MCF 10A (cell line): ENCODE measurements at regions not wholly inside any gene's neighbourhood (a gene's known extent, or its start where the extent isn't known, plus 50 kb on each side); places are given as distances from the start of the nearest gene placed in this dataset.

Experiments
- BruUV-seq: library from RNA; stranded (reverse); fragments of 400-500 nt; replicated peaks from 2 replicates; lab custom pipeline; 2021; lab: Mats Ljungman, UMichigan
- CTCF ChIA-PET: fragments of 300-600 bp; sonication (Branson Sonifier 250); formaldehyde crosslinking; extraction: SDS; loops from one replicate; lab custom pipeline; 2021; ENCODE audit warnings: antibody characterized with exemption, inconsistent platforms; lab: Yijun Ruan, JAX
- POLR2A ChIA-PET: fragments of 300-600, 350-650 bp; sonication (Branson Sonifier 250); formaldehyde crosslinking; extraction: SDS; loops from one replicate; lab custom pipeline; 2020; ENCODE audit warnings: antibody characterized with exemption, inconsistent platforms; lab: Yijun Ruan, JAX
- DNase-seq: peaks from one replicate; pipeline ENCODE4 v3.0.0-alpha.2; 2018; ENCODE audit not compliant: unreplicated experiment
- H3K27ac Mint-ChIP-seq: one replicate; pipeline ENCODE4 v1.8.0; 2022; ENCODE audit warnings: mild to moderate bottlenecking, low read depth, mixed read lengths; ENCODE audit not compliant: unreplicated experiment
- H3K27me3 Mint-ChIP-seq: one replicate; pipeline ENCODE4 v1.8.0; 2022; ENCODE audit warnings: mixed read lengths; ENCODE audit not compliant: insufficient read depth, unreplicated experiment
- H3K36me3 Mint-ChIP-seq: one replicate; pipeline ENCODE4 v1.8.0; 2022; ENCODE audit warnings: mild to moderate bottlenecking, moderate library complexity, mixed read lengths; ENCODE audit not compliant: insufficient read depth, unreplicated experiment
- H3K4me1 Mint-ChIP-seq: one replicate; pipeline ENCODE4 v1.8.0; 2022; ENCODE audit warnings: mixed read lengths; ENCODE audit not compliant: insufficient read depth, unreplicated experiment
- H3K4me3 Mint-ChIP-seq: one replicate; pipeline ENCODE4 v1.8.0; 2022; ENCODE audit warnings: mild to moderate bottlenecking, moderate library complexity, mixed read lengths; ENCODE audit not compliant: unreplicated experiment
- H3K9me3 Mint-ChIP-seq: one replicate; pipeline ENCODE4 v1.8.0; 2022; ENCODE audit warnings: mixed read lengths; ENCODE audit not compliant: unreplicated experiment
- intact Hi-C: fragments of 100-400 bp; cut with micrococcal nuclease; formaldehyde crosslinking; loops from 2 replicates; pipeline ENCODE4 v1.14.1; 2022
- TF ChIP-seq, protein P1 (sequence below): fragments of 200-600 bp; IDR thresholded peaks from one replicate; pipeline ENCODE4 v1.8.0; 2022; ENCODE audit warnings: antibody characterized with exemption, mild to moderate bottlenecking; ENCODE audit not compliant: unreplicated experiment

GRCh38 chr4:14193601-14194000, 566.1 kb upstream of the BOD1L1 start:
- ChIA-PET POLR2A (interaction anchor here (0.7 kb wide), 1 partner anchor 273 kb away, joined by 4 read pairs; no protein-coding TSS in a partner anchor), CTCF (interaction anchor here (0.6 to 0.7 kb wide), 2 partner anchors 189 to 628 kb away, joined by 3 to 7 read pairs; no protein-coding TSS in a partner anchor)
- intact Hi-C loops: no loop called here
- TF ChIP-seq, protein P1, sequence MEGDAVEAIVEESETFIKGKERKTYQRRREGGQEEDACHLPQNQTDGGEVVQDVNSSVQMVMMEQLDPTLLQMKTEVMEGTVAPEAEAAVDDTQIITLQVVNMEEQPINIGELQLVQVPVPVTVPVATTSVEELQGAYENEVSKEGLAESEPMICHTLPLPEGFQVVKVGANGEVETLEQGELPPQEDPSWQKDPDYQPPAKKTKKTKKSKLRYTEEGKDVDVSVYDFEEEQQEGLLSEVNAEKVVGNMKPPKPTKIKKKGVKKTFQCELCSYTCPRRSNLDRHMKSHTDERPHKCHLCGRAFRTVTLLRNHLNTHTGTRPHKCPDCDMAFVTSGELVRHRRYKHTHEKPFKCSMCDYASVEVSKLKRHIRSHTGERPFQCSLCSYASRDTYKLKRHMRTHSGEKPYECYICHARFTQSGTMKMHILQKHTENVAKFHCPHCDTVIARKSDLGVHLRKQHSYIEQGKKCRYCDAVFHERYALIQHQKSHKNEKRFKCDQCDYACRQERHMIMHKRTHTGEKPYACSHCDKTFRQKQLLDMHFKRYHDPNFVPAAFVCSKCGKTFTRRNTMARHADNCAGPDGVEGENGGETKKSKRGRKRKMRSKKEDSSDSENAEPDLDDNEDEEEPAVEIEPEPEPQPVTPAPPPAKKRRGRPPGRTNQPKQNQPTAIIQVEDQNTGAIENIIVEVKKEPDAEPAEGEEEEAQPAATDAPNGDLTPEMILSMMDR: no peak
- BruUV-seq: no TSS peak
- H3K27ac Mint-ChIP-seq: no peak overlapping the region
- H3K36me3 Mint-ChIP-seq: no peaks in the 10 kb centered on the region
- peaks cover 7% of the 10 kb centered on the region for H3K9me3 Mint-ChIP-seq
- H3K4me3 Mint-ChIP-seq: no peak overlapping the region
- H3K4me1 Mint-ChIP-seq: no peaks in the 10 kb centered on the region
- DNase-seq: peak; percentile 12
- no peaks in the 10 kb centered on the region for H3K27me3 Mint-ChIP-seq

DNA sequence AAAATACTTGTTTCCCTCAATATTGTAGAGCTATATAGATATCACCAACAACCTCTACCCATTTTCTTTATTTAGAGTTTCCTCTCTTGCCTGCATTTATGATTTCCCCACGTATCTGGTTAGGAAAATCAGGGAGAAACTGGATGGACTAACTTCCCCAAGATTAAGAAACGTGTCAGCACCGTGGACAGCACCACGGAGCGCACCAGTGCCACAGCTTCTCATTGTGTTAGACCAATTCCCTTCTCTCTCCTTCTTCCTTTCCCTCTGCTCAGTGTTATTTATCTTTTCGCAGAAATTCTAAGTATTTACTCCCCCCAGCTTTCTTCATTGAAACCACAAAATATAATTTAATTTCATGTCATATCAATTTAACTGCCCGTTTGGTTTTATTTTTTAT, 568.6 kb upstream of the BOD1L1 start:
- ChIA-PET POLR2A (interaction anchor here (0.7 kb wide), 1 partner anchor 82 kb away, joined by 3 read pairs; no protein-coding TSS in a partner anchor), CTCF (interaction anchor here (0.6 kb wide), 1 partner anchor 100 kb away, joined by 4 read pairs; no protein-coding TSS in a partner anchor)
- intact Hi-C loops: no loop called here
- peak; percentile 69 for DNase-seq
- Mint-ChIP-seq H3K4me3 (no peak overlapping the region), H3K9me3 (peaks cover 7% of the 10 kb centered on the region), H3K4me1 (no peaks in the 10 kb centered on the region), H3K36me3 (no peaks in the 10 kb centered on the region), H3K27ac (no peak overlapping the region), H3K27me3 (no peaks in the 10 kb centered on the region)
- TF ChIP-seq, protein P1: no peak
- BruUV-seq: no TSS peak

GRCh38 chr4:14215116-14215770, 587.7 kb upstream of the BOD1L1 start:
- ChIA-PET CTCF (no interaction called here), POLR2A (interaction anchor here (0.7 kb wide), 1 partner anchor 10 kb away, joined by 4 read pairs; no protein-coding TSS in a partner anchor)
- H3K27me3 Mint-ChIP-seq: no peaks in the 10 kb centered on the region
- no peak overlapping the region for H3K4me3 Mint-ChIP-seq
- intact Hi-C loops: no loop called here
- no peak overlapping the region for H3K27ac Mint-ChIP-seq
- BruUV-seq: no TSS peak
- H3K4me1 Mint-ChIP-seq: no peaks in the 10 kb centered on the region
- H3K36me3 Mint-ChIP-seq: no peaks in the 10 kb centered on the region
- DNase-seq: no peak
- TF ChIP-seq, protein P1: no peak
- no peaks in the 10 kb centered on the region for H3K9me3 Mint-ChIP-seq

DNA sequence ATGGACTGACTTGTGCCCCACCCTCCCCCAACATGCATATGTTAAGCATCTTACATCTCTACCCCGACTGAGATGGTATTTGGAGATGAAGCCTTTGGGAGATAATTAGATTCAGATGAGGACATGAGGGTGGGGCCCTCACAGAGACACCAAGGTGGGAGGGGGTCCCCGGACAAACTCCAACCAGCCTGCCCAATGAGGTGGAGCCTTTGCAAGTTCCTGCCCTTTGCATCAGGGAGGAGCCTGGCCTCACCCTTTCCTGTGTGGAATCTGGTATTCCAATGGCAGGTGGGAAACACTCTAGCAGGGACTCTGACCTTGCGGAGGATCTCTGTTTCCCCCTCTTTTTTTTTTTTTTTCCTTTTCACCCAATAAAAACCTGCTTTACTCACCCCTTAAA, 589.9 kb upstream of the BOD1L1 start:
- no peak overlapping the region for H3K27ac Mint-ChIP-seq
- no peaks in the 10 kb centered on the region for H3K27me3 Mint-ChIP-seq
- ChIA-PET POLR2A (no interaction called here), CTCF (no interaction called here)
- no peak for DNase-seq
- H3K9me3 Mint-ChIP-seq: no peaks in the 10 kb centered on the region
- no peaks in the 10 kb centered on the region for H3K36me3 Mint-ChIP-seq
- H3K4me1 Mint-ChIP-seq: no peaks in the 10 kb centered on the region
- TF ChIP-seq, protein P1: no peak
- H3K4me3 Mint-ChIP-seq: no peak overlapping the region
- no TSS peak for BruUV-seq
- intact Hi-C loops: no loop called here
